Heart right ventricle (tissue), 16 donors: ENCODE measurements at regions not wholly inside any gene's neighbourhood (a gene's known extent, or its start where the extent isn't known, plus 50 kb on each side); places are given as distances from the start of the nearest gene placed in this dataset.

Experiments
- ATAC-seq, 8 donors: fragments of 200-7000 bp; cut with Tn5 transposase; one replicate each; pipeline ENCODE4 v1.9.1; 2020; ENCODE audit warnings: mild to moderate bottlenecking in 8 of 8, moderate library complexity in 8 of 8, moderate number of reproducible peaks in 1 of 8
- DNase-seq, 2 donors: peaks; one replicate each; pipeline ENCODE4 v3.0.0-alpha.2; 2020
- H3K27ac ChIP-seq, 10 donors: fragments of 200-600 bp; sonication (generic) in 2 of 10; one replicate each; pipeline versions ENCODE4 v1.5.0 to v1.8.0; 2020 to 2022; ENCODE audit warnings: mild to moderate bottlenecking in 3 of 10
- H3K27me3 ChIP-seq, 7 donors: fragments of 200-600 bp; one replicate each; pipeline ENCODE4 v1.8.0; 2021 to 2022; ENCODE audit warnings: mild to moderate bottlenecking in 2 of 7
- H3K36me3 ChIP-seq, 9 donors: fragments of 200-600 bp; sonication (generic) in 1 of 9; one replicate each; pipeline versions ENCODE4 v1.5.0 to v1.8.0; 2020 to 2022; ENCODE audit warnings: mild to moderate bottlenecking in 2 of 9
- H3K4me1 ChIP-seq, 9 donors: fragments of 200-600 bp; sonication (generic) in 1 of 9; one replicate each; pipeline versions ENCODE4 v1.5.0 to v1.8.0; 2020 to 2022; ENCODE audit warnings: mild to moderate bottlenecking in 4 of 9
- H3K4me3 ChIP-seq, 10 donors: fragments of 200-600 bp; sonication (generic) in 2 of 10; one replicate each; pipeline versions ENCODE4 v1.5.0 to v1.8.0; 2020 to 2022; ENCODE audit warnings: mild to moderate bottlenecking in 7 of 10, moderate library complexity in 2 of 10
- H3K9me3 ChIP-seq, 11 donors: fragments of 200-600 bp in 10 of 11; sonication (generic) in 2 of 11; one replicate each; pipeline versions ENCODE4 v1.5.0 to v1.8.0; 2013 to 2022; ENCODE audit warnings: mild to moderate bottlenecking in 2 of 11, control low read depth in 1 of 11, moderate library complexity in 1 of 11
- WGBS, 2 donors: extraction: QIAGEN DNeasy Blood & Tissue Kit; methylation state at CpG; one replicate each; pipeline ENCODE4 v1.1.7; 2013; ENCODE audit warnings: inconsistent platforms in 1 of 2; 5-methylcytosine and 5-hydroxymethylcytosine counted together
- intact Hi-C, 10 donors: fragments of 100-400 bp; cut with DNase I; formaldehyde crosslinking; loops; one replicate each; pipeline versions ENCODE4 v1.11.1 to v1.14.2; 2022
- TF ChIP-seq, protein P1 (sequence below), 9 donors: fragments of 200-600 bp; sonication (generic) in 2 of 9; IDR thresholded peaks; one replicate each; pipeline versions ENCODE4 v1.5.0 to v1.8.0; 2021 to 2022; ENCODE audit warnings: antibody characterized with exemption in 9 of 9, mild to moderate bottlenecking in 5 of 9, moderate library complexity in 1 of 9
- donor health status: Arrhythmogenic right ventricular cardiomyopathy.
- donor health status: ischemic (EF 13 %, LVEDD 7.1; RV severe dilation, severe dysfunction).
- donor health status: healthy with polysubstance abuse.
- donor health status: DM: no; HTN: yes; CAD: no.
- donor health status: DM: no; HTN: no; CAD: no.
- donor health status: ischemic (EF 25% LVEDD 6.9; RV normal size, moderate dysfunction).
- donor health status: ischemic (EF 25% LVEDD 5.7; RV mildly dilated, moderate dysfunction).
- donor health status: healthy.
- donor health status: DM: yes; HTN: yes; CAD: no.
- donor health status: Ischemic cardiomyopathy.
- donor health status: ischemic (EF 35%, LVEDD 5.7; RV mildly dilated, moderate dysfunction).
- donor health status: nonischemic (EF 11% LVEDD 7.7; RV severe dilation, severe dysfunction).
- donor health status: DM: yes; HTN: yes; CAD: no.
- donor health status: PGD.
- donor health status: ischemic (EF 29% LVEDD 5.4; RV normal size, mild dysfunction).
- donor health status: nonischemic (EF 23%, LVEDD 6.1; RV moderate dilation, normal function).

DNA sequence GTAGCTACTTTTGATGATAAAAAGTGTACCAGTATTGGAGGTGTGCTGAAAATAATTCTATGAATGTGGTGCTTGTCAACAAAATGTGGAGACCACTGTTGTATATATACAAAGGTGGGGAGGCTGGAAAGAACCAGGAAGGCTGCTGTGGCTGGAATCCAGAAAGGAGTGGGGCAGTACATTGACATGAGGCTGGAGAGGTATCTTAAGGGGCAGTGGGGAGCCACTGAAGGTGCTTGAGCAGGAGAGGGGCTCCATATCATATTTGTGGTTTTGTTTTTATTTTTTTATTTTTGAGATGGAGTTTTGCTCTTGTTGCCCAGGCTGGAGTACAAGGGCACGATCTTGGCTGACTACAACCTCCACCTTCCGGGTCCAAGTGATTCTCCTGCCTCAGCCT lies 87.9 kb upstream of the NEURL1B start:
- Histone ChIP-seq H3K9me3 (no peaks in the 10 kb centered on the region), H3K27me3 (no peaks in the 10 kb centered on the region), H3K36me3 (no peaks in the 10 kb centered on the region), H3K4me1 (peaks cover 27 to 66% (median 50%) of the 10 kb centered on the region in 9 donors), H3K4me3 (no peak overlapping the region), H3K27ac (no peak overlapping the region)
- TF ChIP-seq, protein P1, sequence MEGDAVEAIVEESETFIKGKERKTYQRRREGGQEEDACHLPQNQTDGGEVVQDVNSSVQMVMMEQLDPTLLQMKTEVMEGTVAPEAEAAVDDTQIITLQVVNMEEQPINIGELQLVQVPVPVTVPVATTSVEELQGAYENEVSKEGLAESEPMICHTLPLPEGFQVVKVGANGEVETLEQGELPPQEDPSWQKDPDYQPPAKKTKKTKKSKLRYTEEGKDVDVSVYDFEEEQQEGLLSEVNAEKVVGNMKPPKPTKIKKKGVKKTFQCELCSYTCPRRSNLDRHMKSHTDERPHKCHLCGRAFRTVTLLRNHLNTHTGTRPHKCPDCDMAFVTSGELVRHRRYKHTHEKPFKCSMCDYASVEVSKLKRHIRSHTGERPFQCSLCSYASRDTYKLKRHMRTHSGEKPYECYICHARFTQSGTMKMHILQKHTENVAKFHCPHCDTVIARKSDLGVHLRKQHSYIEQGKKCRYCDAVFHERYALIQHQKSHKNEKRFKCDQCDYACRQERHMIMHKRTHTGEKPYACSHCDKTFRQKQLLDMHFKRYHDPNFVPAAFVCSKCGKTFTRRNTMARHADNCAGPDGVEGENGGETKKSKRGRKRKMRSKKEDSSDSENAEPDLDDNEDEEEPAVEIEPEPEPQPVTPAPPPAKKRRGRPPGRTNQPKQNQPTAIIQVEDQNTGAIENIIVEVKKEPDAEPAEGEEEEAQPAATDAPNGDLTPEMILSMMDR (IDR thresholded peaks at IDR 0.05), result no peak
- no peak for DNase-seq
- no peak for ATAC-seq
- intact Hi-C loops, result loop anchor here in 2 of 10 donors (10.0 kb wide), 2 partner anchors 92 to 132 kb away; partner anchors contain the start of gene NEURL1B (in 1 of the 2)
- 100% methylated on average over 2 of the region's 2 CpGs for WGBS, 2 donors

DNA sequence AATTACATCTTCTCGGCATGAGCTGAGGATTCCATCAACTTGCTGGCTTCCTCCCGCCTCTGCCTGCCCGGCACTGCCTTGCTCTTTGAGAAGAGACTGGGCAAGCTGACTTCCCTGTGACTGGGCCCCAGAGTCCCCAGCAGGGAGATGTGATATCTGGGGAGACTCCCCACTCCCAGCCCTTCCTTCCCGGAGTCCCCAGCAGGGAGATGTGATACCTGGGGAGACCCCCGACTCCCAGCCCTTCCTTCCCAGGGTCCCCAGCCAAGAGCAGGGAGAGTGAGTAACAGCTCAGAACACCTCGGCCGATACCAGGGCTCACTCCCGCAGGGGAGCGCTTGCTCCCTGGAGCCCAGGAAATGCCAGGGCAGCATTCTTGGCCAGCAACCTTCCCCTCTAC lies 90.1 kb upstream of the NEURL1B start:
- H3K27me3 ChIP-seq, result no peaks in the 10 kb centered on the region
- intact Hi-C loops, result loop anchor here in 2 of 10 donors (10.0 kb wide), 2 partner anchors 94 to 134 kb away; partner anchors contain the start of gene NEURL1B (in 1 of the 2)
- H3K4me3 ChIP-seq, result no peak overlapping the region
- H3K36me3 ChIP-seq, result no peaks in the 10 kb centered on the region
- 79 to 83% methylated on average over 9 of the region's 9 CpGs for WGBS, 2 donors
- H3K9me3 ChIP-seq, result no peaks in the 10 kb centered on the region
- no peak for DNase-seq
- H3K27ac ChIP-seq, result peak overlapping the region in 4 of 10 donors; percentile 2 to 64 (median 40)
- TF ChIP-seq, protein P1 (IDR thresholded peaks at IDR 0.05), result no peak
- no peak for ATAC-seq
- H3K4me1 ChIP-seq, result peaks cover 9 to 44% (median 29%) of the 10 kb centered on the region in 9 donors

DNA sequence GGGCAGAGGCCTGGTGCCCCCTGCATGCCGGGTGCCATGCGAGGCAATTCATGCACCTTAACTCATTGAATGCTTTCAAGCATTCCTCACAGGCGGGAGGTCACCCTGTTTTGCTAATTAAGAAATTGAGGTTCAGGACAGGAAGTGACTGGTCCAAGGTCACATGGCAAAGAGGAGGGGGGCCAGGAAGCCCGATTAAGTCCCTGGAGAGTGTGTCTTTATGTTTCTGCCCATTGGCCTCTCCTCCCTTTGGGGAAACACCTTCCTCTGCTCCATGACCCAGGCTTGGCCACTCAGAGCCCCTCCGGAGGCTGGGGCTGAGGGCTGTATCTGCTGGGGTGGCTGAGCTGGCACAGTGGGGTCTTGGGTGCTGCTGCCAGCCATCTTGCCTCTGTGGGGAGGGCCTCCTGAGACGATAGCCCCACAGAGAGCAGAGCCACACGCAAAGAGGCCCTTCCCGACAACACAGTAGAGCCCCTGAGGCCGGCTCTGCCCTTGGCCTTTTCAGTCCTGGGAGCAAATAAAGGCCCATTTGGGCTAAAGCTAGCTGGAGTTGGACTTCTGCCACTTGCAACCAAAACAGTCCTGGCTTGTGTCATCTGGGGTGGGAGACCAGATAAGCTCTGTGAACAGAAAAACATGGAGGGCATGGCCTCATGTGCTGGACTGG lies 90.8 kb upstream of the NEURL1B start:
- DNase-seq (no peak), ATAC-seq (peak in 7 of 8 donors; percentile 10 to 43 (median 22))
- Histone ChIP-seq H3K36me3 (no peaks in the 10 kb centered on the region), H3K4me1 (peaks cover 9 to 37% (median 25%) of the 10 kb centered on the region in 9 donors), H3K27ac (peak overlapping the region in 8 of 10 donors; percentile 19 to 64 (median 44)), H3K27me3 (no peaks in the 10 kb centered on the region), H3K9me3 (no peaks in the 10 kb centered on the region), H3K4me3 (no peak overlapping the region)
- WGBS, 2 donors, result 69 to 82% methylated on average over 9 of the region's 9 CpGs
- TF ChIP-seq, protein P1 (IDR thresholded peaks at IDR 0.05), result no peak
- intact Hi-C loops, result loop anchor here in 2 of 10 donors (10.0 kb wide), 2 partner anchors 95 to 135 kb away; partner anchors contain the start of gene NEURL1B (in 1 of the 2)

DNA sequence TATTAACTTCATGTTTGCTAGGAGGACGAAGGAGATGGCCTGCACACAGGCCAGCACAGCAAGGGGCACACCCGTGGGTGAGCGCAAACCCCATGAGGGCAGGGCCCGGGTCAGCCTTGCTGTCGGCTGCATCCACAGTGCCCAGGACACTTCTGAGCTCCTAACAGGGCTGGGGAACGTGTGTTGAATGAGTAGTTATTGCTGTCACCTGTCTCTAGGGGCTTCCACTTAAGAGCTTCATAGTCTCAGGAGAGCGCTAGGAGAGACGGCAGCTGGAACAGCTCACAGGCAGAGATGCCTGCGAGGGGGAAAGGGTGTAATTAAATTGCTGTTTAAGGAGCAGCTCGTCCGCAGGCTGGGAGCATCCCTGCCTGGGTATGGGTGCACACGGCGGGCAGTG lies 91.4 kb upstream of the NEURL1B start:
- Histone ChIP-seq H3K9me3 (no peaks in the 10 kb centered on the region), H3K4me1 (peaks cover 9 to 34% (median 22%) of the 10 kb centered on the region in 9 donors), H3K27ac (peak overlapping the region in 5 of 10 donors; percentile 20 to 64 (median 49)), H3K36me3 (no peaks in the 10 kb centered on the region), H3K4me3 (no peak overlapping the region), H3K27me3 (no peaks in the 10 kb centered on the region)
- DNase-seq (no peak), ATAC-seq (peak in 6 of 8 donors; percentile 6 to 53 (median 31))
- intact Hi-C loops, result loop anchor here in 3 of 10 donors (5.0 to 10.0 kb wide), 3 partner anchors 42 to 135 kb away; partner anchors contain the start of gene NEURL1B (in 1 of the 3)
- TF ChIP-seq, protein P1 (IDR thresholded peaks at IDR 0.05), result no peak
- 74 to 77% methylated on average over 13 of the region's 13 CpGs for WGBS, 2 donors
